HUES64 (cell line): ENCODE measurements at regions not wholly inside any gene's neighbourhood (a gene's known extent, or its start where the extent isn't known, plus 50 kb on each side); places are given as distances from the start of the nearest gene placed in this dataset.

Source experiments
- H3K27ac ChIP-seq: 2 replicates; pipeline ENCODE4 v1.7.0; 2013; ENCODE audit warnings: low read depth, low read length, inconsistent platforms
- H3K27me3 ChIP-seq: 2 replicates; pipeline ENCODE4 v1.6.1; 2013; ENCODE audit warnings: mild to moderate bottlenecking, low read length; ENCODE audit not compliant: insufficient read depth
- H3K36me3 ChIP-seq: 2 replicates; pipeline ENCODE4 v1.6.1; 2013; ENCODE audit warnings: mild to moderate bottlenecking, low read length; ENCODE audit not compliant: insufficient read depth
- H3K4me1 ChIP-seq: 2 replicates; pipeline ENCODE4 v1.6.1; 2013; ENCODE audit warnings: mild to moderate bottlenecking, low read length, moderate library complexity; ENCODE audit not compliant: insufficient read depth
- H3K4me3 ChIP-seq: 2 replicates; pipeline ENCODE4 v1.5.1; 2013; ENCODE audit warnings: mild to moderate bottlenecking, low read length, moderate library complexity
- H3K9ac ChIP-seq: 2 replicates; pipeline ENCODE4 v1.6.1; 2013; ENCODE audit warnings: mild to moderate bottlenecking, low read depth, low read length
- H3K9me3 ChIP-seq: 2 replicates; pipeline ENCODE4 v1.6.1; 2013; ENCODE audit warnings: low read depth, low read length; ENCODE audit not compliant: insufficient read depth
- WGBS: fragments of 150-250, 120-280 bp; methylation state at CpG from one replicate; pipeline ENCODE4 v1.1.7; 2013; ENCODE audit warnings: missing lambda C conversion rate; 5-methylcytosine and 5-hydroxymethylcytosine counted together

GRCh38 chr3:95934181-95934580, 880.2 kb upstream of the EPHA6 start:
- no CpG with 5 or more reads among the region's 1 CpG for WGBS
- H3K27ac ChIP-seq: no peak overlapping the region
- H3K27me3 ChIP-seq: no peaks in the 10 kb centered on the region
- no peaks in the 10 kb centered on the region; the same call in 1 of the 2 replicates for H3K9me3 ChIP-seq
- no peak overlapping the region for H3K4me3 ChIP-seq
- no peak overlapping the region for H3K9ac ChIP-seq
- no peaks in the 10 kb centered on the region for H3K36me3 ChIP-seq
- peaks cover 7% of the 10 kb centered on the region for H3K4me1 ChIP-seq

- no peak overlapping the region for H3K27ac ChIP-seq
- H3K27me3 ChIP-seq: no peaks in the 10 kb centered on the region
- no peaks in the 10 kb centered on the region for H3K36me3 ChIP-seq
- WGBS: 90% methylated on average over 3 of the region's 4 CpGs
- H3K4me3 ChIP-seq: no peak overlapping the region
- H3K9ac ChIP-seq: no peak overlapping the region
- H3K9me3 ChIP-seq: no peaks in the 10 kb centered on the region; the same call in 1 of the 2 replicates
- no peaks in the 10 kb centered on the region for H3K4me1 ChIP-seq
These were observed 875.1 kb upstream of the EPHA6 start for GRCh38 chr3:95939235-95939809.

- Histone ChIP-seq H3K9ac (no peak overlapping the region), H3K36me3 (no peaks in the 10 kb centered on the region), H3K27me3 (no peaks in the 10 kb centered on the region), H3K27ac (no peak overlapping the region), H3K9me3 (no peaks in the 10 kb centered on the region), H3K4me3 (no peak overlapping the region), H3K4me1 (no peaks in the 10 kb centered on the region)
- WGBS: 85% methylated on average over 1 of the region's 2 CpGs
These were observed 848.6 kb upstream of the EPHA6 start for GRCh38 chr3:95965704-95966336.

GRCh38 chr3:95971573-95971972, 842.8 kb upstream of the EPHA6 start:
- Histone ChIP-seq H3K27me3 (no peaks in the 10 kb centered on the region), H3K9me3 (no peaks in the 10 kb centered on the region), H3K27ac (no peak overlapping the region), H3K36me3 (no peaks in the 10 kb centered on the region), H3K4me1 (no peaks in the 10 kb centered on the region), H3K9ac (no peak overlapping the region), H3K4me3 (no peak overlapping the region)
- WGBS: 94% methylated on average over 2 of the region's 2 CpGs

GRCh38 chr3:95994338-95994737, 820.1 kb upstream of the EPHA6 start:
- Histone ChIP-seq H3K4me1 (no peaks in the 10 kb centered on the region), H3K36me3 (no peaks in the 10 kb centered on the region), H3K27ac (no peak overlapping the region), H3K4me3 (no peak overlapping the region), H3K9me3 (no peaks in the 10 kb centered on the region), H3K9ac (no peak overlapping the region), H3K27me3 (no peaks in the 10 kb centered on the region)
- WGBS: 94% methylated on average over 4 of the region's 4 CpGs

GRCh38 chr3:96000966-96001365, 813.4 kb upstream of the EPHA6 start:
- 87% methylated on average over 4 of the region's 4 CpGs for WGBS
- Histone ChIP-seq H3K4me1 (no peaks in the 10 kb centered on the region), H3K27me3 (no peaks in the 10 kb centered on the region), H3K4me3 (no peak overlapping the region), H3K9ac (no peak overlapping the region), H3K27ac (no peak overlapping the region), H3K9me3 (peaks cover 16% of the 10 kb centered on the region; the same call in 1 of the 2 replicates), H3K36me3 (0 out of 2 replicates have a peak, but pooled peaks cover 3% of the 10 kb centered on the region)

GRCh38 chr3:96007650-96008195, 806.7 kb upstream of the EPHA6 start:
- no peaks in the 10 kb centered on the region for H3K36me3 ChIP-seq
- H3K27me3 ChIP-seq: no peaks in the 10 kb centered on the region
- H3K9me3 ChIP-seq: no peaks in the 10 kb centered on the region
- H3K27ac ChIP-seq: no peak overlapping the region
- no peak overlapping the region for H3K9ac ChIP-seq
- H3K4me3 ChIP-seq: no peak overlapping the region
- H3K4me1 ChIP-seq: no peaks in the 10 kb centered on the region

GRCh38 chr3:96012939-96013338, 801.5 kb upstream of the EPHA6 start:
- Histone ChIP-seq H3K27me3 (no peaks in the 10 kb centered on the region), H3K27ac (no peak overlapping the region), H3K4me3 (no peak overlapping the region), H3K4me1 (no peaks in the 10 kb centered on the region), H3K9ac (no peak overlapping the region), H3K9me3 (no peaks in the 10 kb centered on the region), H3K36me3 (no peaks in the 10 kb centered on the region)
- 88% methylated on average over 2 of the region's 2 CpGs for WGBS

GRCh38 chr3:96017556-96017955, 796.8 kb upstream of the EPHA6 start:
- Histone ChIP-seq H3K27me3 (no peaks in the 10 kb centered on the region), H3K36me3 (no peaks in the 10 kb centered on the region), H3K4me3 (no peak overlapping the region), H3K9me3 (no peaks in the 10 kb centered on the region), H3K4me1 (no peaks in the 10 kb centered on the region), H3K9ac (no peak overlapping the region), H3K27ac (no peak overlapping the region)
- WGBS: 89% methylated on average over 2 of the region's 3 CpGs

GRCh38 chr3:96022676-96023075, 791.7 kb upstream of the EPHA6 start:
- Histone ChIP-seq H3K4me1 (no peaks in the 10 kb centered on the region), H3K36me3 (no peaks in the 10 kb centered on the region), H3K9me3 (no peaks in the 10 kb centered on the region), H3K4me3 (no peak overlapping the region), H3K27ac (no peak overlapping the region), H3K27me3 (no peaks in the 10 kb centered on the region), H3K9ac (no peak overlapping the region)
- 95% methylated on average over 2 of the region's 2 CpGs for WGBS

- Histone ChIP-seq H3K27ac (no peak overlapping the region), H3K4me3 (no peak overlapping the region), H3K9me3 (no peaks in the 10 kb centered on the region), H3K9ac (no peak overlapping the region), H3K4me1 (no peaks in the 10 kb centered on the region), H3K27me3 (no peaks in the 10 kb centered on the region), H3K36me3 (no peaks in the 10 kb centered on the region)
- no CpG with 5 or more reads among the region's 2 CpGs for WGBS
These were observed 786.7 kb upstream of the EPHA6 start for GRCh38 chr3:96027718-96028117.
